Prostate gland (tissue), 2 donors: ENCODE measurements at regions not wholly inside any gene's neighbourhood (a gene's known extent, or its start where the extent isn't known, plus 50 kb on each side); places are given as distances from the start of the nearest gene placed in this dataset.
"Not testable (repeated sequence)": the region's sequence is repeated elsewhere in the genome, so short reads cannot be mapped to it uniquely, and the experiment has no call there.

Source experiments
- DNase-seq: peaks from one replicate; pipeline ENCODE4 v3.0.0-alpha.2; 2019; ENCODE audit warnings: low spot score
- H3K27ac ChIP-seq, 2 donors: fragments of 200-600 bp; sonication (generic); 2 replicates each; pipeline ENCODE4 v1.5.1; 2017 to 2019
- H3K27me3 ChIP-seq: fragments of 200-600 bp; sonication (generic); replicated peaks from 2 replicates; pipeline ENCODE4 v1.5.1; 2019; ENCODE audit not compliant: insufficient read depth
- H3K36me3 ChIP-seq, 2 donors: fragments of 200-600 bp; sonication (generic); 1 replicate in 1 of 2; 2 replicates in 1 of 2; pipeline versions ENCODE4 v1.5.1 to v1.8.1; 2017 to 2019
- H3K4me1 ChIP-seq: fragments of 200-600 bp; sonication (generic); replicated peaks from 2 replicates; pipeline ENCODE4 v1.5.1; 2019
- H3K4me3 ChIP-seq, 2 donors: fragments of 200-600 bp; sonication (generic); 2 replicates each; pipeline ENCODE4 v1.5.1; 2017 to 2019
- H3K9me3 ChIP-seq: fragments of 200-600 bp; sonication (generic); 2 replicates; pipeline ENCODE4 v1.5.1; 2017
- CTCF ChIP-seq, 4 experiments: fragments of 200-600 bp in 2 of 4; fragments of 450-650 bp in 2 of 4; sonication (generic) in 2 of 4; IDR thresholded peaks; 1 replicate in 3 of 4; 2 replicates in 1 of 4; pipeline ENCODE4 v1.5.1; 2016 to 2019; ENCODE audit warnings: antibody characterized with exemption in 4 of 4, mild to moderate bottlenecking in 2 of 4, moderate library complexity in 2 of 4
- POLR2A ChIP-seq: fragments of 450-650 bp; IDR thresholded peaks from one replicate; pipeline ENCODE4 v1.6.1; 2016; ENCODE audit warnings: antibody characterized with exemption, mild to moderate bottlenecking
- POLR2AphosphoS5 ChIP-seq: sonication (generic); formaldehyde crosslinking; IDR thresholded peaks from one replicate; pipeline ENCODE4 v1.6.1; 2017; ENCODE audit warnings: antibody characterized with exemption
- WGBS: methylation state at CpG from one replicate; pipeline ENCODE4 v1.1.5; 2018; 5-methylcytosine and 5-hydroxymethylcytosine counted together
- intact Hi-C: fragments of 100-400 bp; cut with DNase I; formaldehyde crosslinking; loops from one replicate; pipeline ENCODE4 v1.14.2; 2022

- Histone ChIP-seq H3K27ac (no peak overlapping the region), H3K9me3 (no peaks in the 10 kb centered on the region), H3K4me1 (no peaks in the 10 kb centered on the region), H3K36me3 (no peaks in the 10 kb centered on the region), H3K4me3 (no peak overlapping the region), H3K27me3 (no peaks in the 10 kb centered on the region)
- 92% methylated on average over 2 of the region's 2 CpGs for WGBS
- intact Hi-C loops = no loop called here
- no peak for DNase-seq
- no peak for TF ChIP-seq POLR2AphosphoS5
- TF ChIP-seq CTCF (IDR thresholded peaks at IDR 0.05) = no peak
- no peak for TF ChIP-seq POLR2A
These were observed 180.5 kb downstream of the KIT start for GRCh38 chr4:54838301-54838700.

- no peaks in the 10 kb centered on the region for H3K36me3 ChIP-seq
- no peaks in the 10 kb centered on the region for H3K4me1 ChIP-seq
- 31% methylated on average over 2 of the region's 2 CpGs for WGBS
- H3K27me3 ChIP-seq = no peaks in the 10 kb centered on the region
- TF ChIP-seq POLR2A (no peak), POLR2AphosphoS5 (no peak), CTCF (IDR thresholded peaks at IDR 0.05) (no peak)
- DNase-seq = no peak
- H3K9me3 ChIP-seq = no peaks in the 10 kb centered on the region
- intact Hi-C loops = no loop called here
- H3K27ac ChIP-seq = no peak overlapping the region
- H3K4me3 ChIP-seq = no peak overlapping the region
These were observed 179.9 kb downstream of the KIT start for GRCh38 chr4:54837576-54838140.

- H3K27me3 ChIP-seq, H3K27ac ChIP-seq, H3K36me3 ChIP-seq, H3K4me1 ChIP-seq, intact Hi-C loops, DNase-seq, H3K4me3 ChIP-seq, H3K9me3 ChIP-seq: not testable (repeated sequence)
- 51% methylated on average over 4 of the region's 4 CpGs for WGBS
These were observed 170.6 kb downstream of the KIT start for GRCh38 chr4:54828361-54828760.

GRCh38 chr4:54823616-54824015 is 165.9 kb downstream of the KIT start:
- no peaks in the 10 kb centered on the region for H3K4me1 ChIP-seq
- no peaks in the 10 kb centered on the region for H3K9me3 ChIP-seq
- no peak for TF ChIP-seq POLR2A
- no peak for TF ChIP-seq CTCF (IDR thresholded peaks at IDR 0.05)
- TF ChIP-seq POLR2AphosphoS5 = no peak
- H3K27me3 ChIP-seq = no peaks in the 10 kb centered on the region
- H3K4me3 ChIP-seq = no peak overlapping the region
- intact Hi-C loops = no loop called here
- H3K27ac ChIP-seq = no peak overlapping the region
- H3K36me3 ChIP-seq = no peaks in the 10 kb centered on the region
- DNase-seq = no peak
- WGBS = 93% methylated on average over 1 of the region's 1 CpG

GRCh38 chr4:54819034-54819433 is 161.3 kb downstream of the KIT start:
- WGBS = 55% methylated on average over 5 of the region's 5 CpGs
- H3K9me3 ChIP-seq = no peaks in the 10 kb centered on the region
- no peak overlapping the region for H3K4me3 ChIP-seq
- intact Hi-C loops = no loop called here
- H3K27ac ChIP-seq = no peak overlapping the region
- peak; percentile 10 for DNase-seq
- no peak for TF ChIP-seq POLR2AphosphoS5
- TF ChIP-seq POLR2A = no peak
- no peak for TF ChIP-seq CTCF (IDR thresholded peaks at IDR 0.05)
- no peaks in the 10 kb centered on the region for H3K27me3 ChIP-seq
- no peaks in the 10 kb centered on the region for H3K4me1 ChIP-seq
- H3K36me3 ChIP-seq = no peaks in the 10 kb centered on the region
